Lung (tissue), 11 donors: ENCODE measurements at regions not wholly inside any gene's neighbourhood (a gene's known extent, or its start where the extent isn't known, plus 50 kb on each side); places are given as distances from the start of the nearest gene placed in this dataset.
"Not testable (repeated sequence)": the region's sequence is repeated elsewhere in the genome, so short reads cannot be mapped to it uniquely, and the experiment has no call there.

Experiments used
- ATAC-seq: fragments of 200-7000 bp; cut with Tn5 transposase; one replicate; pipeline ENCODE4 v1.9.1; 2020; ENCODE audit warnings: moderate number of reproducible peaks; ENCODE audit not compliant: insufficient read depth, low FRiP score
- DNase-seq, 3 donors: peaks; one replicate each; pipeline ENCODE4 v3.0.0-alpha.2; 2013 to 2017
- H3K27ac ChIP-seq, 2 donors: one replicate each; pipeline ENCODE4 v1.5.1; 2013; ENCODE audit warnings: mild to moderate bottlenecking in 2 of 2, moderate library complexity in 2 of 2, control low read depth in 1 of 2, inconsistent platforms in 1 of 2, low read depth in 1 of 2, low read length in 1 of 2
- H3K27me3 ChIP-seq, 3 donors: one replicate each; pipeline ENCODE4 v1.5.1; 2013; ENCODE audit warnings: low read length in 2 of 3; ENCODE audit not compliant: control insufficient read depth in 3 of 3, insufficient read depth in 3 of 3
- H3K36me3 ChIP-seq, 4 donors: one replicate each; pipeline ENCODE4 v1.5.1; 2013; ENCODE audit warnings: low read length in 4 of 4, mild to moderate bottlenecking in 1 of 4, moderate library complexity in 1 of 4; ENCODE audit not compliant: control insufficient read depth in 4 of 4, insufficient read depth in 4 of 4
- H3K4me1 ChIP-seq, 5 donors: one replicate each; pipeline ENCODE4 v1.5.1; 2013; ENCODE audit warnings: low read length in 5 of 5, mild to moderate bottlenecking in 2 of 5, moderate library complexity in 1 of 5; ENCODE audit not compliant: control insufficient read depth in 5 of 5, insufficient read depth in 5 of 5
- H3K4me3 ChIP-seq: one replicate; pipeline ENCODE4 v1.5.1; 2013; ENCODE audit warnings: mild to moderate bottlenecking, control low read depth, moderate library complexity
- H3K9ac ChIP-seq, 2 donors: one replicate each; pipeline ENCODE4 v1.5.1; 2013; ENCODE audit warnings: low read length in 2 of 2, control low read depth in 1 of 2; ENCODE audit not compliant: insufficient read depth in 1 of 2
- H3K9me3 ChIP-seq, 4 donors: one replicate each; pipeline ENCODE4 v1.5.1; 2013; ENCODE audit warnings: low read length in 3 of 4, mild to moderate bottlenecking in 1 of 4, moderate library complexity in 1 of 4; ENCODE audit not compliant: control insufficient read depth in 4 of 4, insufficient read depth in 3 of 4
- WGBS, 2 donors: extraction: QIAGEN DNeasy Blood & Tissue Kit; methylation state at CpG; one replicate each; pipeline ENCODE4 v1.1.7; 2013; 5-methylcytosine and 5-hydroxymethylcytosine counted together
- TF ChIP-seq, protein P1 (sequence below): IDR thresholded peaks from 2 replicates; pipeline ENCODE4 v1.5.1; 2012; ENCODE audit warnings: mild to moderate bottlenecking; ENCODE audit errors: control extremely low read depth, extremely low read depth
- donor health status: control.
- donor health status: control.
- donor health status: Bipolar disorder and iron deficiency.
- donor health status: healthy.
- donor health status: DM: yes; HTN: yes; CAD: no.

DNA sequence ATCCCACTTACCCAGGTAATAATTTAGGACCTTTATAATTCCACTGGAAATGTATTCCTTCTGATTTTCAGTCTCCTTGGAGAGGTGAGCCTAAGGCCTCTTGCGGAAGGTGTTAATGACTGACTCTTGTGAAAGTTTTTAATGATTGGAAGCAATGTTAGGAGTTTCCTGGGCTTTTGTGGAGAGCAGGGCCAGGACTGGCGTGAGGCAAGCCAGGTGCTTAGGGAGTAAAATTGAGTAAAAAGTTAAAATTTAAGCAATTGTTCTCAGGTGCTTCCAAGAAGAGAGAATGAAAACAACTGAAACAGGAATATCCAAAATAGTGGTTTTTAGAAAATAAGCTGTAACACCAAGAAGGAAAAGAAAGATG, 130.6 kb upstream of the TGFBR2 start:
- H3K27me3 ChIP-seq = no peaks in the 10 kb centered on the region
- H3K9ac ChIP-seq = no peak overlapping the region
- ATAC-seq (no peak), DNase-seq (no peak)
- no peaks in the 10 kb centered on the region for H3K9me3 ChIP-seq
- TF ChIP-seq, protein P1, sequence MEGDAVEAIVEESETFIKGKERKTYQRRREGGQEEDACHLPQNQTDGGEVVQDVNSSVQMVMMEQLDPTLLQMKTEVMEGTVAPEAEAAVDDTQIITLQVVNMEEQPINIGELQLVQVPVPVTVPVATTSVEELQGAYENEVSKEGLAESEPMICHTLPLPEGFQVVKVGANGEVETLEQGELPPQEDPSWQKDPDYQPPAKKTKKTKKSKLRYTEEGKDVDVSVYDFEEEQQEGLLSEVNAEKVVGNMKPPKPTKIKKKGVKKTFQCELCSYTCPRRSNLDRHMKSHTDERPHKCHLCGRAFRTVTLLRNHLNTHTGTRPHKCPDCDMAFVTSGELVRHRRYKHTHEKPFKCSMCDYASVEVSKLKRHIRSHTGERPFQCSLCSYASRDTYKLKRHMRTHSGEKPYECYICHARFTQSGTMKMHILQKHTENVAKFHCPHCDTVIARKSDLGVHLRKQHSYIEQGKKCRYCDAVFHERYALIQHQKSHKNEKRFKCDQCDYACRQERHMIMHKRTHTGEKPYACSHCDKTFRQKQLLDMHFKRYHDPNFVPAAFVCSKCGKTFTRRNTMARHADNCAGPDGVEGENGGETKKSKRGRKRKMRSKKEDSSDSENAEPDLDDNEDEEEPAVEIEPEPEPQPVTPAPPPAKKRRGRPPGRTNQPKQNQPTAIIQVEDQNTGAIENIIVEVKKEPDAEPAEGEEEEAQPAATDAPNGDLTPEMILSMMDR = no peak
- H3K36me3 ChIP-seq = no peaks in the 10 kb centered on the region
- no peak overlapping the region for H3K27ac ChIP-seq
- 83 to 89% methylated on average over 2 of the region's 2 CpGs for WGBS, 2 donors
- no peak overlapping the region for H3K4me3 ChIP-seq
- H3K4me1 ChIP-seq = peaks cover 0 to 26% (median 15%) of the 10 kb centered on the region in 5 donors

DNA sequence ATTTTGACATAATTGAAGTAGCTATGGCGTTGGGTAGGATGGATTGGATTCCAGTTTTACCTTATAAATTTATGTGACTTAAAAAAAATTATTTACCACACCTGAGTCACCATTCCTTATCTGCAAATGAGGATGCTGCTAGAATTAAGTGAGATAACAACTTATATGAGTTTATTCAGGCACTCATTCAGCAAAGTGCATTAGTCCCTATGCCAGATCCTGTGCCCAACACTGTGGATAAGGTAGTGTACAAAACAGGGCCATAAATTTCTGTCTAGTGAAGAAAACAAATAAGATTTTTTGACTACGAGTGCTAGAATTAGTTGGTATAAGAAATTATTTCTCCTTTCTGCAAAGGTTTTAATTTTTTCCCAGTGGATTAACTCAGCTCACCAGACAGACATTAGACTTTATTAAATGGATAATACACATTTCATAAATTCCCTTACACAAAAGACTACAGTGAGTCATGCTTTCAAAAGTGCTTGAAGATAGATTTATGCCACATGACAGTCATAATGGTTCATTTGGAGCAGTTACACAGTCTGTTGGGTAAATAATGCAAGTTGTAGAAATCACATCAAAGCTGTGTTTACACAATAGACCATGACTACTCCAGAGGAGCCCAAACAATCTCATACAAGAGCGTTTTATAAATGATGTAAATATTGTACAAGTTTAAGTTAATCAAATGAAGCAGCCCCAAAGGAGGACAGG, 129.9 kb upstream of the TGFBR2 start:
- H3K27me3 ChIP-seq = no peaks in the 10 kb centered on the region
- peaks cover 0 to 21% (median 15%) of the 10 kb centered on the region in 5 donors for H3K4me1 ChIP-seq
- TF ChIP-seq, protein P1 = no peak
- no peak overlapping the region for H3K4me3 ChIP-seq
- 72 to 84% methylated on average over 3 of the region's 3 CpGs for WGBS, 2 donors
- H3K36me3 ChIP-seq = no peaks in the 10 kb centered on the region
- no peaks in the 10 kb centered on the region for H3K9me3 ChIP-seq
- ATAC-seq (no peak), DNase-seq (peak in 1 of 3 donors; percentile 40)
- H3K9ac ChIP-seq = no peak overlapping the region
- H3K27ac ChIP-seq = no peak overlapping the region

DNA sequence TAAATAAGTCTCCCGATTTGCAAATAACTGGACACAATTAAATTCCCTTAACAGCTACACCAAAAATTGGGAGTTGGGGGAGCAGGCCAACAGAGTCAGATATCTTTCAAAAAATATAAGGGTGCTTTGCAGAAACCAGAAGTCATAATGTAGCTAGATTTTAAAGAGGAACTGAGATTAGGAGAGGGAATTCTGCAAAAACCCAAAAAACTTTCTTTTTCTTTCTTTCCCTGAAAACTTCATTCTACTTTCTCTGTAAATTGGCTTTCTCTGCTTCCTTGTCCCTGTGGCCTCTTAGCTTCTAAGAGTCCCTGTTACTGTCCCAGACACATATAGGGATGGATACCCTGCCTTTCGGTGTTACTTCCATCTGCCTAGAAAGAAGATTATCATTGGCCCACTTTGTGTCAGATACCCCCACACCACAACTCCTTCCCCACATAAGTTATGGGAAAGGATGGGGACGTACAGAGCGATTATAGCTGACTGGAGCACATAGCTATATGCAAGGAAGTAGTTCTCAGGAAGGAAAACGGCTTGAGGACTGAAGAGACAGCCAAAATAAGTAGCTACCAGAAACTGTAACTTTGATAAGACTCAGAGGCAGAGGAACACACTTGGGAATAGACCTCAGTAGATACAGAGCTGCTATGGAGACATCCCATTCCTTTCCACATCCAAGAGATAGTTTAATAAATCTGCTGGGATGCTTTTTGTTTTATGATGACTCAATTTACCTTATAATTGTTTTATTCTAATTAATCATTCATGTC, 129.1 kb upstream of the TGFBR2 start:
- Histone ChIP-seq H3K27me3 (no peaks in the 10 kb centered on the region), H3K4me3 (no peak overlapping the region), H3K27ac (peak overlapping the region in 1 of 2 donors; percentile 9), H3K9ac (no peak overlapping the region), H3K36me3 (no peaks in the 10 kb centered on the region), H3K9me3 (no peaks in the 10 kb centered on the region), H3K4me1 (peaks cover 0 to 14% (median 8%) of the 10 kb centered on the region in 5 donors)
- 67 to 68% methylated on average over 5 of the region's 5 CpGs for WGBS, 2 donors
- no peak for DNase-seq
- TF ChIP-seq, protein P1 = no peak
- ATAC-seq = no peak

DNA sequence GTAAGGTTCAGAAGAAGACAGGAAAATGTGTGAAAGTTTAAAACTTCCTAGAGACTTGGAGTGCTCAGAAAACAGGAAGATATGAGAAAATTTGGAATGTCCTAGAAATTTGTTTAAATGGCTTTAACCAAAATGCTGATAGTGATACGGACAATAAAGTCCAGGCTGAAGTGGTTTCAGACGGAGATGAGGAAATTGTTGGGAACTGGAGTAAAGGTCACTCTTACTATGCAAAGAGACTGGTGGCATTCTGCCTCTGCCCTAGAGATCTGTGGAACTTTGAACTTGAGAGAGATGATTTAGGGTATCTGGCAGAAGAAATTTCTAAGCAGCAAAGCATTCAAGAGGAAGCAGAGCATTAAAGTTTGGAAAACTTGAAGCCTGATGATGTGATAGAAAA, 126.7 kb upstream of the TGFBR2 start:
- Histone ChIP-seq H3K4me1 (peaks cover 0 to 13% (median 5%) of the 10 kb centered on the region in 5 donors), H3K27ac (peak overlapping the region in 1 of 2 donors; percentile 50)
- not testable (repeated sequence) for H3K36me3 ChIP-seq, H3K27me3 ChIP-seq, H3K9ac ChIP-seq, H3K4me3 ChIP-seq, ATAC-seq, H3K9me3 ChIP-seq
- 49 to 67% methylated on average over 2 of the region's 2 CpGs for WGBS, 2 donors
- DNase-seq = peak in 1 of 3 donors; percentile 40

DNA sequence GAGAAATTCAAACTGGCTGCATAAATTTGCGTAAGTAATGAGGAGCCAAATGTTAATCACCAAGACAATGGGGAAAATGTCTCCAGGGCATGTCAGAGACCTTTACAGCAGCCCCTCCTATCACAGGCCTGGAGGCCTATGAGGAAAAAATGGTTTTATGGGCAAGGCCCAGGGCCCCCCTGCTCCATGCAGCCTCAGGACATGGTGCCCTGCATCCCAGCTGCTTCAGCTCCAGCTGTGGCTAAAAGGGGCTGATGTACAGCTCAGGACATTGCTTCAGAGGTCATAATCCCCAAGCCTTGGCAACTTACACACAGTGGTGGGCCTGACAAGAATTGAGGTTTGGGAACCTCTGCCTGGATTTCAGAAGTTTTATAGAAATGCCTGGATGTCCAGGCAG, 126.2 kb upstream of the TGFBR2 start:
- not testable (repeated sequence) for DNase-seq, H3K4me3 ChIP-seq, H3K27me3 ChIP-seq, H3K9me3 ChIP-seq, H3K9ac ChIP-seq, H3K36me3 ChIP-seq, H3K27ac ChIP-seq, ATAC-seq
- WGBS, 2 donors = 88 to 96% methylated on average over 1 of the region's 1 CpG
- peaks cover 0 to 13% (median 5%) of the 10 kb centered on the region in 5 donors for H3K4me1 ChIP-seq
